ENCODE measurements at regions not wholly inside any gene's neighbourhood (a gene's known extent, or its start where the extent isn't known, plus 50 kb on each side); places are given as distances from the start of the nearest gene placed in this dataset.

DNA sequence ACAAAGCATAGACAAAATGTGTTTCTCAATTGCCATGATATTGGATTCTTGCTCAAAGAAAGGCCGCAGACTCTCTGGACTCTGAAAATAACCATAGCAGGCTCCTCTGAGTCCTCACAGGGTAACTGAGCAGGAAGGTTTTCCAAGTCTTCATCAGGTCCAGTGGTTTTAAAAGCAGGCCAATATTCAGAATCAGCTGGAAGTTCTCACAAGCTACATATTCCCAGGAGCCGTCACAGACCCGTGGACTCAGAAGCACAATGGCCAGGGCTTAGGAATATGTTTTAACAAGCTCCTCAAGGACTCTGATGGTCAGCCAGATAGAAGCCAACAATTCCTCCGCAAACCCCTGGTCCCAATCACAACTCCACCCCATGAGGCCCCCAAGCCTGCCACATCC, 256.1 kb upstream of the ADAMTS9 start:
- Histone ChIP-seq H3K4me1 (ENCODE audit: control insufficient read depth, insufficient read depth, low read length) (no peaks in the 10 kb centered on the region), H3K9me3 (ENCODE audit: control insufficient read depth, insufficient read depth, low read depth, low read length) (no peaks in the 10 kb centered on the region), H3K4me3 (ENCODE audit: low read depth, low read length) (no peak overlapping the region), H3K36me3 (ENCODE audit: control insufficient read depth in 2 of 2, insufficient read depth in 1 of 2, low read length in 2 of 2) (no peaks in the 10 kb centered on the region), H3K27ac (ENCODE audit: extremely low read depth, low read depth, low read length) (no peak overlapping the region)
- CTCF ChIA-PET: no interaction called here
- POLR2A ChIA-PET: no interaction called here
- TF ChIP-seq ZNF366 (tag by site-specific recombination; conservative IDR thresholded peaks at IDR 0.05): no peak

GRCh38 chr3:64940596-64941348, 253.0 kb upstream of the ADAMTS9 start:
- Histone ChIP-seq H3K4me1 (ENCODE audit: control insufficient read depth, insufficient read depth, low read length) (no peaks in the 10 kb centered on the region), H3K27ac (ENCODE audit: extremely low read depth, low read depth, low read length) (no peak overlapping the region), H3K4me3 (ENCODE audit: low read depth, low read length) (no peak overlapping the region), H3K36me3 (ENCODE audit: control insufficient read depth in 2 of 2, insufficient read depth in 1 of 2, low read length in 2 of 2) (no peaks in the 10 kb centered on the region), H3K9me3 (ENCODE audit: control insufficient read depth, insufficient read depth, low read depth, low read length) (no peaks in the 10 kb centered on the region)
- TF ChIP-seq ZNF560 (tag by site-specific recombination; IDR thresholded peaks at IDR 0.05; ENCODE audit: borderline replicate concordance) (no peak), ZNF610 (tag by site-specific recombination; IDR thresholded peaks at IDR 0.05; ENCODE audit: borderline replicate concordance) (no peak), ZNF600 (tag by site-specific recombination; IDR thresholded peaks at IDR 0.05) (no peak)
- CTCF ChIA-PET: no interaction called here
- POLR2A ChIA-PET: no interaction called here

- Histone ChIP-seq H3K27ac (ENCODE audit: extremely low read depth, low read depth, low read length) (no peak overlapping the region), H3K4me3 (ENCODE audit: low read depth, low read length) (no peak overlapping the region), H3K4me1 (ENCODE audit: control insufficient read depth, insufficient read depth, low read length) (no peaks in the 10 kb centered on the region), H3K36me3 (ENCODE audit: control insufficient read depth in 2 of 2, insufficient read depth in 1 of 2, low read length in 2 of 2) (no peaks in the 10 kb centered on the region), H3K9me3 (ENCODE audit: control insufficient read depth, insufficient read depth, low read depth, low read length) (no peaks in the 10 kb centered on the region)
- ChIA-PET POLR2A (no interaction called here), CTCF (no interaction called here)
- TF ChIP-seq, protein P1, sequence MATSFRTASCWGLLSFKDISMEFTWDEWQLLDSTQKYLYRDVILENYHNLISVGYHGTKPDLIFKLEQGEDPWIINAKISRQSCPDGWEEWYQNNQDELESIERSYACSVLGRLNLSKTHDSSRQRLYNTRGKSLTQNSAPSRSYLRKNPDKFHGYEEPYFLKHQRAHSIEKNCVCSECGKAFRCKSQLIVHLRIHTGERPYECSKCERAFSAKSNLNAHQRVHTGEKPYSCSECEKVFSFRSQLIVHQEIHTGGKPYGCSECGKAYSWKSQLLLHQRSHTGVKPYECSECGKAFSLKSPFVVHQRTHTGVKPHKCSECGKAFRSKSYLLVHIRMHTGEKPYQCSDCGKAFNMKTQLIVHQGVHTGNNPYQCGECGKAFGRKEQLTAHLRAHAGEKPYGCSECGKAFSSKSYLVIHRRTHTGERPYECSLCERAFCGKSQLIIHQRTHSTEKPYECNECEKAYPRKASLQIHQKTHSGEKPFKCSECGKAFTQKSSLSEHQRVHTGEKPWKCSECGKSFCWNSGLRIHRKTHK (tag by site-specific recombination; IDR thresholded peaks at IDR 0.05): no peak
- TF ChIP-seq TCF7L2 (IDR thresholded peaks at IDR 0.05; ENCODE audit: borderline replicate concordance, low read depth, low read length): no peak
- no peak for TF ChIP-seq ZNF510 (tag by site-specific recombination; IDR thresholded peaks at IDR 0.05; ENCODE audit: insufficient replicate concordance)
- TF ChIP-seq SETDB1 (IDR thresholded peaks at IDR 0.05; ENCODE audit: insufficient read length, low read length): no peak
- TF ChIP-seq BCL11A (tag by site-specific recombination; IDR thresholded peaks at IDR 0.05; ENCODE audit: low read depth): no peak
- TF ChIP-seq, protein P2, sequence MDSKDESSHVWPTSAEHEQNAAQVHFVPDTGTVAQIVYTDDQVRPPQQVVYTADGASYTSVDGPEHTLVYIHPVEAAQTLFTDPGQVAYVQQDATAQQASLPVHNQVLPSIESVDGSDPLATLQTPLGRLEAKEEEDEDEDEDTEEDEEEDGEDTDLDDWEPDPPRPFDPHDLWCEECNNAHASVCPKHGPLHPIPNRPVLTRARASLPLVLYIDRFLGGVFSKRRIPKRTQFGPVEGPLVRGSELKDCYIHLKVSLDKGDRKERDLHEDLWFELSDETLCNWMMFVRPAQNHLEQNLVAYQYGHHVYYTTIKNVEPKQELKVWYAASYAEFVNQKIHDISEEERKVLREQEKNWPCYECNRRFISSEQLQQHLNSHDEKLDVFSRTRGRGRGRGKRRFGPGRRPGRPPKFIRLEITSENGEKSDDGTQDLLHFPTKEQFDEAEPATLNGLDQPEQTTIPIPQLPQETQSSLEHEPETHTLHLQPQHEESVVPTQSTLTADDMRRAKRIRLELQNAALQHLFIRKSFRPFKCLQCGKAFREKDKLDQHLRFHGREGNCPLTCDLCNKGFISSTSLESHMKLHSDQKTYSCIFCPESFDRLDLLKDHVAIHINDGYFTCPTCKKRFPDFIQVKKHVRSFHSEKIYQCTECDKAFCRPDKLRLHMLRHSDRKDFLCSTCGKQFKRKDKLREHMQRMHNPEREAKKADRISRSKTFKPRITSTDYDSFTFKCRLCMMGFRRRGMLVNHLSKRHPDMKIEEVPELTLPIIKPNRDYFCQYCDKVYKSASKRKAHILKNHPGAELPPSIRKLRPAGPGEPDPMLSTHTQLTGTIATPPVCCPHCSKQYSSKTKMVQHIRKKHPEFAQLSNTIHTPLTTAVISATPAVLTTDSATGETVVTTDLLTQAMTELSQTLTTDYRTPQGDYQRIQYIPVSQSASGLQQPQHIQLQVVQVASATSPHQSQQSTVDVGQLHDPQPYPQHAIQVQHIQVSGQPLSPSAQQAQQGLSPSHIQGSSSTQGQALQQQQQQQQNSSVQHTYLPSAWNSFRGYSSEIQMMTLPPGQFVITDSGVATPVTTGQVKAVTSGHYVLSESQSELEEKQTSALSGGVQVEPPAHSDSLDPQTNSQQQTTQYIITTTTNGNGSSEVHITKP (tag by site-specific recombination; IDR thresholded peaks at IDR 0.05): no peak
- no peak for TF ChIP-seq ZNF626 (tag by site-specific recombination; IDR thresholded peaks at IDR 0.05)
- TF ChIP-seq ZNF391 (tag by site-specific recombination; IDR thresholded peaks at IDR 0.05; ENCODE audit: borderline replicate concordance, low read depth): no peak
- TF ChIP-seq ZNF596 (tag by site-specific recombination; IDR thresholded peaks at IDR 0.05): no peak
- no peak for TF ChIP-seq ZNF843 (tag by site-specific recombination; IDR thresholded peaks at IDR 0.05)
- no peak for TF ChIP-seq GLIS2 (tag by site-specific recombination; IDR thresholded peaks at IDR 0.05)
Measured at GRCh38 chr3:64939747-64940450, 252.1 kb upstream of the ADAMTS9 start.

All from HEK293 (cell line).